ENCODE measurements at regions not wholly inside any gene's neighbourhood (a gene's known extent, or its start where the extent isn't known, plus 50 kb on each side); places are given as distances from the start of the nearest gene placed in this dataset.
"Not testable (repeated sequence)": the region's sequence is repeated elsewhere in the genome, so short reads cannot be mapped to it uniquely, and the experiment has no call there.

GRCh38 chr6:9062596-9062995, 627.3 kb upstream of the SLC35B3 start:
- DNase-seq (ENCODE audit: low read depth): no peak

- no peak for DNase-seq (ENCODE audit: low read depth)
Measured at GRCh38 chr6:9057937-9058336, 622.6 kb upstream of the SLC35B3 start.

- no peak for DNase-seq (ENCODE audit: low read depth)
Measured at GRCh38 chr6:9056556-9056955, 621.2 kb upstream of the SLC35B3 start.

GRCh38 chr6:9044426-9044825, 609.1 kb upstream of the SLC35B3 start:
- no peak for DNase-seq (ENCODE audit: low read depth)

GRCh38 chr6:9040718-9041117, 605.4 kb upstream of the SLC35B3 start:
- no peak for DNase-seq (ENCODE audit: low read depth)

- DNase-seq (ENCODE audit: low read depth): no peak
Measured at GRCh38 chr6:9039258-9039657, 603.9 kb upstream of the SLC35B3 start.

GRCh38 chr6:9028086-9028485, 592.7 kb upstream of the SLC35B3 start:
- no peak for DNase-seq (ENCODE audit: low read depth)

- no peak for DNase-seq (ENCODE audit: low read depth)
Measured at GRCh38 chr6:9025796-9026394, 590.5 kb upstream of the SLC35B3 start.

- DNase-seq (ENCODE audit: low read depth): no peak
Measured at GRCh38 chr6:9025228-9025627, 589.9 kb upstream of the SLC35B3 start.

- not testable (repeated sequence) for DNase-seq (ENCODE audit: low read depth)
Measured at GRCh38 chr6:9024246-9024645, 588.9 kb upstream of the SLC35B3 start.

GRCh38 chr6:9020001-9020400, 584.7 kb upstream of the SLC35B3 start:
- no peak for DNase-seq (ENCODE audit: low read depth)

GRCh38 chr6:9009931-9010330, 574.6 kb upstream of the SLC35B3 start:
- no peak for DNase-seq (ENCODE audit: low read depth)

GRCh38 chr6:9007027-9007426, 571.7 kb upstream of the SLC35B3 start:
- DNase-seq (ENCODE audit: low read depth): no peak

- no peak for DNase-seq (ENCODE audit: low read depth)
Measured at GRCh38 chr6:9002833-9003232, 567.5 kb upstream of the SLC35B3 start.

- DNase-seq (ENCODE audit: low read depth): no peak
Measured at GRCh38 chr6:8995156-8995555, 559.8 kb upstream of the SLC35B3 start.

- no peak for DNase-seq (ENCODE audit: low read depth)
Measured at GRCh38 chr6:8993111-8993510, 557.8 kb upstream of the SLC35B3 start.

GRCh38 chr6:8991844-8992243, 556.5 kb upstream of the SLC35B3 start:
- no peak for DNase-seq (ENCODE audit: low read depth)

GRCh38 chr6:8990075-8990474, 554.7 kb upstream of the SLC35B3 start:
- no peak for DNase-seq (ENCODE audit: low read depth)

- DNase-seq (ENCODE audit: low read depth): peak; percentile 75
Measured at GRCh38 chr6:8983202-8983688, 547.9 kb upstream of the SLC35B3 start.

- no peak for DNase-seq (ENCODE audit: low read depth)
Measured at GRCh38 chr6:8982668-8983067, 547.3 kb upstream of the SLC35B3 start.

- DNase-seq (ENCODE audit: low read depth): no peak
Measured at GRCh38 chr6:8973395-8973794, 538.0 kb upstream of the SLC35B3 start.

GRCh38 chr6:8969747-8970146, 534.4 kb upstream of the SLC35B3 start:
- no peak for DNase-seq (ENCODE audit: low read depth)

- DNase-seq (ENCODE audit: low read depth): no peak
Measured at GRCh38 chr6:8958894-8959511, 523.7 kb upstream of the SLC35B3 start.
